ENCODE measurements at regions not wholly inside any gene's neighbourhood (a gene's known extent, or its start where the extent isn't known, plus 50 kb on each side); places are given as distances from the start of the nearest gene placed in this dataset.
"Not testable (repeated sequence)": the region's sequence is repeated elsewhere in the genome, so short reads cannot be mapped to it uniquely, and the experiment has no call there.

DNA sequence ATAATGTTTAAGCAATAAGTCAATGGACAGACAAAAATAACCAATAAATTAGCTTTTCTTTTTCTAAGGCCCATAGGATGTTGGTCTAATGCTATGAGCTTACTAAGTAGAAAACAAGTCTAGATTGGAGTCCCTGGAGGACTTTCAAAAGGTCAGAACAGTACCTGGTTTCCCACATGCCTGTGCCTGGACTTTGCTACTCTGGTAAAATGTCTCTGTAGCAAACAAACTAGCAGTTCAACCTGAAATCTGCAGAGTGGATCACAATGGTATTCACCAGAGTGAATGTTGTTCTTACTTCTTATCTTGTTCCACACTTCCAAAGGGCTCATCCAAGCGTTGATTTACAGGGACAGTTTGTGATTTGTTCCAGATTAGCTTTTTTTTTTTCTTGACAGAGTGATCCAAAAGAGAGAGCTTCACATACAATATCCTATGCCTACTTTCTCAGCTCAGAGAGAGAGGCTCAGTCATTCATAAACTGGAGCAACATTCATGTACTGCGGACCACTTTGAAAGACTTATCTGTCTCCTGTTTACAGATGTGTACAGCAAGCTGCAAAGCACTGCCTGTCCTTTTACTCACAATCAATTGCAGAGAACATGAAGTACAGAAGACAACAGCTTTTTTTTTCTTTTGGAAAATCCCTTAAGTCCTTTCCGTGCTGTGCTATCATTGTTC lies 466.1 kb downstream of the SPATA31D1 start:
- in situ Hi-C loops (cut with HindIII; ENCODE audit: low pct_ligation_motif_present, low pct_unique_long_range_greater_than_20kb, low sequenced_read_pairs), result no loop called here
- DNase-seq, result no peak

DNA sequence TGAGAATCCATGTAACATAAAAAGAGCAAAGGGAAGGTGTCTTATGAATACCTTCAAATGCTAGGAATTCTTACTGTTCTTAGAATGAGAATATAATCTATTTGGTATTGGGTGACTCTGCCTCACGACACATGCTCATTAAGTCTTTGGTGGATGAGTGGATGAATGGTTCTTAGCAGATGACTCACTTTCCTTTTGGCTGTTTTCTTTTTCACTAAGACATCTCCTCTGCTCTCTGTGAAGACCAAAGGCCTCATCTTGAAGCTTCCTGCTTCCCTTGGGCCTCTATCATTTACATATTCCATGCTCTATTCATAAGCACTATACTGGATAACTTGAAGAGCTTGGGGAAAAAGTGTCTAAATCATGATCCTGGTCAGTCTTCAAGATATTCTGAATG lies 468.1 kb downstream of the SPATA31D1 start:
- DNase-seq, result no peak
- in situ Hi-C loops (cut with HindIII; ENCODE audit: low pct_ligation_motif_present, low pct_unique_long_range_greater_than_20kb, low sequenced_read_pairs), result no loop called here

- in situ Hi-C loops (cut with HindIII; ENCODE audit: low pct_ligation_motif_present, low pct_unique_long_range_greater_than_20kb, low sequenced_read_pairs), result no loop called here
- DNase-seq, result no peak
Observed at GRCh38 chr9:82457298-82457697, 468.7 kb downstream of the SPATA31D1 start.

GRCh38 chr9:82457891-82458290 lies 469.3 kb downstream of the SPATA31D1 start:
- no peak for DNase-seq
- in situ Hi-C loops (cut with HindIII; ENCODE audit: low pct_ligation_motif_present, low pct_unique_long_range_greater_than_20kb, low sequenced_read_pairs), result no loop called here

DNA sequence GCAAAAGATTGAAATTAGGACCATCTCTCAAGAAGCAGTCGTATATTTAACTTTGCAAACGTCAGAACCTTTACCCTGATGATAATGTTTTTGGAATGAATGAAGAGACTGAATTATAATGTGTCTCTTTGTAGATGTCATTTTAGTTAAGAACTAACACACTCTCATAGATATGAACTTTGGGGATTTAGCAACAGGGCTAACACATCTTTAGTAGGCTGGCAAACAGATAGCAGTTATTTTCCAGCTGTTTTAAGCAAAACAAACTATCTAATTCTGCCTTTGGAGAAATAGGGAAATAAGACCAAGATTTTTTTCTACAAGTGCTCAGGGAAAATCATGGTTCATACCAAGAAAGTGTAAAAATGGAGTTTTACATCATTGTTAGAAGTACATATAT lies 469.7 kb downstream of the SPATA31D1 start:
- in situ Hi-C loops (cut with HindIII; ENCODE audit: low pct_ligation_motif_present, low pct_unique_long_range_greater_than_20kb, low sequenced_read_pairs), result no loop called here
- no peak for DNase-seq

GRCh38 chr9:82466616-82467260 lies 478.2 kb downstream of the SPATA31D1 start:
- peak; percentile 13 for DNase-seq
- in situ Hi-C loops (cut with HindIII; ENCODE audit: low pct_ligation_motif_present, low pct_unique_long_range_greater_than_20kb, low sequenced_read_pairs), result no loop called here

GRCh38 chr9:82467436-82467835 lies 478.9 kb downstream of the SPATA31D1 start:
- DNase-seq, result no peak
- in situ Hi-C loops (cut with HindIII; ENCODE audit: low pct_ligation_motif_present, low pct_unique_long_range_greater_than_20kb, low sequenced_read_pairs), result no loop called here

DNA sequence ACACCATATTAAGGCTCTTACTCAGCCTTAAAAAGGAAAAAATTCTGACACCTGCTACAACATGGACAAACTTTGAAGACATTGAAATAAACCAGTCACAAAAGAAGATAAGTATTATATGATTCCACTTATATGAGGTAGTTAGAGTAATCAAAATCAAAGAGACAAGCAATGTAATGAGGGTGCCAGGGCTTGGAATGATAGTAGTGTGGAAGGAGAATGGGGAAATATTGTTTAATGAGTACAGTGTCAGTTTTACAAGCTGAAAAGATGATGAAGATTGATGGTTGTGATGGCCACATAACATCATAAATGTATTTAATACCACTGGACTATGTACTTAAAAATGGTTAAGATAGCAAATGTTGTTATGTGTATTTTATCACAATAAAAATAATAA lies 485.7 kb downstream of the SPATA31D1 start:
- in situ Hi-C loops (cut with HindIII; ENCODE audit: low pct_ligation_motif_present, low pct_unique_long_range_greater_than_20kb, low sequenced_read_pairs), result no loop called here
- DNase-seq, result no peak

DNA sequence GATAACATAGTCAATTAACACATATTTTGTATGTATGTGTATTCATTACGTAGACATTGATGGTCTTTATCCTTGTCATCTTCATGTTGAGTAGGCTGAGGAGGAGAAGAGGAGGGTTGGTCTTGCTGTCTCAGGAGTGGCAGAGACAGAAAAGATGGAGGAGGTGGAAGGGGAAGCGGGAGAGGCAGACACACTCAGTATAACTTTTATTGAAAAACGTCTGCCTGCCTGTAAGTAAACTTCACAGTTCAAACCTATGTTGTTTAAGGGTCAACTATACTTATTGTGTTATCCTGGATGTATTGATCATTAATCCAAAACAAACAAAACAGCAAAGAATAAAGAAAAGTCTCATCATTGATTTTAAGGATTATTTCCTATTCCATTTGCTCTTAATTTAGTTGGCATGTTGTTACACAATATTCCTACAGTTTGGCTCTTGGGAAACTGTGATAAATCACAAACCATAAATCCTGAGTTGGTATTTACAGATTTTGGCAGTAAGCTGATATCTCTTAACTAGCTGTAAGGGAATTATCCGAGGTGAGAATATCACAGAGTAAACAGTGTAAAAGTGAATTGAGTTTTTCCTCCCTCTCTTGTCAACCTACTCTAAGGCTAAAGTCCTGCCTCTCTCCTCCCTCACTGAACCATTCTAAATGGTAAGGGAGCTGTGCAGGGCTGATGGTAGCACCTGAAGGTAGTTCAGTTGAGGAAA lies 487.2 kb downstream of the SPATA31D1 start:
- no peak for DNase-seq
- in situ Hi-C loops (cut with HindIII; ENCODE audit: low pct_ligation_motif_present, low pct_unique_long_range_greater_than_20kb, low sequenced_read_pairs), result no loop called here

DNA sequence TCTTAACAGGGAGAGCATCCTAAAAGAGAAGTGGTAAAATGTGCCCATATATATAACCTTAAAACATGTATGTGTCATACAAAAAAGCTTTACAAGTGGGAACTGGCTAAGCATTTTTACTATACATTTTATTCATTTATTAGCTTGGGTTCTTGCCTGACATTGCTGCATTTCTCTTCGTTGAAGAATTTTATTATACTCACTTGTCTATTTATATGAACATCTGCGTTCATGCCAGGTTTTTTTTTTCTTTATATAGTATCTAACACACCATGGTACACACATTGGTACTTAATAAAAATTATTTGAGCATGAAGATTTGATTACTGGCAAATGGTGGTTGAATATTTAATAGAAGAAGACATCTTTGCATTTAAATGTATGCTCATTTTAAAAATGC lies 492.3 kb downstream of the SPATA31D1 start:
- in situ Hi-C loops (cut with HindIII; ENCODE audit: low pct_ligation_motif_present, low pct_unique_long_range_greater_than_20kb, low sequenced_read_pairs), result no loop called here
- DNase-seq, result no peak

DNA sequence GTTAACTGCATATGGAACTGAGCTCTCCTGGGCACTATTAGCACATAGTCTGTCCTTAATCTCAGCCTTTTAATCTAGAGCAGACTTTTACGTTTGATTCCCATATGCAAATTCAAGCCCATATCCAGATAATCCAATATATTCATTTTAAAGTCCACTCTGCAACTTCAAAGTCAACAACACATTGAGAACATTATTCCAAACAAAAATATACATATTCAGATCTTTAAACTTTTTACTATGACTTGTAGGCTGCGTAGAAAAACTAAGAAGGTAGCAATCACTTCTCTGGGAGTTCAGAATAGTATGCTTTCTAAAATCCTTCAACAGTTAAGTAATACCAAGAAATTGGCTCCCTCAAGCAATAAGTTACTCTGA lies 499.4 kb downstream of the SPATA31D1 start:
- in situ Hi-C loops (cut with HindIII; ENCODE audit: low pct_ligation_motif_present, low pct_unique_long_range_greater_than_20kb, low sequenced_read_pairs), result no loop called here

DNA sequence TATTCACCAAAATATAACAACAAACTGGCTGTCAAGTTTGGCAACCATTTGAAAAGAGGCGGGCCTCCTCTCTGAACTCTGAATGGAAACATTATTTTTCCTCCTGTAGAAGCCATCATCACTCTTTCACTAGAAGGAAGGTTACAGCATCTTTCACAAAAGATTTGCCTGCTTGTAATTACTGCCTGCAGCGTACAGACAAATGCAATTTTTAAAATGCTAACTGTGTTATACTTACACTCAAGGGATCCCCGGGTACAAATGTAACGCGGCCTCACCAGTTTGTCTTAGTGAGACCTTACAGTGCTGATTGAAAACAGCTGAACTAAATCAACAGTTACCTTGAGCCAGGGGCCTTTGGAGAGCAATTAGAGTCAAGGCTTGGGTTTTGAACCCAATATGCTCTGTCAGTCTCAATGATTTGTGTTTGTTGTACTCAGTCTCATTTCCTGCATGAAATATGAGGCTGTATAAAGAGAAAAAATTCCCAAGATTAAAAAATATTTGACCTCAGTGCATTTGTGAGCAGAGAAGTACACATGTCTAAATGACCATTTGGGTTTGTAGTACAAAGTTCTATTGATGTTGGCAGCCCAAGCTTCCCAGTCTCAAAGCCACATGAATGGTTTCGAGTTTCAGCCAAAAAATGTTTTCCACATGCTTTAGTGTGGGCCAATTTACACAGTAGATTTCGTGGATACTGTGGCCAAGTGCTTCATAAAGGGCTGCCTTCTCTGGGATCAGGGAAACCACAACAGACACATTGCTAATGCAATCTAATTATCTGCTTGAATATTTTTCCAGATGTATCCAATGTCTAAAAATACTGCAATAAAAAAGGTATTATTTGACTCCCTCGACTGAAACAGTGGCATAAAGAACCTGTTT lies 500.0 kb downstream of the SPATA31D1 start:
- no peak for DNase-seq
- in situ Hi-C loops (cut with HindIII; ENCODE audit: low pct_ligation_motif_present, low pct_unique_long_range_greater_than_20kb, low sequenced_read_pairs), result no loop called here

More for the DNA sequence above, 499.4 kb downstream of the SPATA31D1 start:
- no peak for DNase-seq

- DNase-seq, result no peak
- in situ Hi-C loops (cut with HindIII; ENCODE audit: low pct_ligation_motif_present, low pct_unique_long_range_greater_than_20kb, low sequenced_read_pairs), result no loop called here
Observed at GRCh38 chr9:82489201-82489821, 500.7 kb downstream of the SPATA31D1 start.

- in situ Hi-C loops (cut with HindIII; ENCODE audit: low pct_ligation_motif_present, low pct_unique_long_range_greater_than_20kb, low sequenced_read_pairs), result no loop called here
- no peak for DNase-seq
Observed at GRCh38 chr9:82490019-82490499, 501.5 kb downstream of the SPATA31D1 start.

- DNase-seq; in situ Hi-C loops (cut with HindIII; ENCODE audit: low pct_ligation_motif_present, low pct_unique_long_range_greater_than_20kb, low sequenced_read_pairs): not testable (repeated sequence)
Observed at GRCh38 chr9:82490821-82491220, 502.2 kb downstream of the SPATA31D1 start.

- in situ Hi-C loops (cut with HindIII; ENCODE audit: low pct_ligation_motif_present, low pct_unique_long_range_greater_than_20kb, low sequenced_read_pairs), result no loop called here
Observed at GRCh38 chr9:82491604-82492003, 503.0 kb downstream of the SPATA31D1 start.

GRCh38 chr9:82492274-82492673 lies 503.7 kb downstream of the SPATA31D1 start:
- in situ Hi-C loops (cut with HindIII; ENCODE audit: low pct_ligation_motif_present, low pct_unique_long_range_greater_than_20kb, low sequenced_read_pairs), result no loop called here
- DNase-seq, result no peak

More at GRCh38 chr9:82491604-82492003, 503.0 kb downstream of the SPATA31D1 start:
- DNase-seq, result no peak

Measured in ACHN (cell line).